ENCODE measurements at regions not wholly inside any gene's neighbourhood (a gene's known extent, or its start where the extent isn't known, plus 50 kb on each side); places are given as distances from the start of the nearest gene placed in this dataset.

- no peak for TF ChIP-seq EZH2phosphoT487 (IDR thresholded peaks at IDR 0.05; ENCODE audit: low read depth, severe bottlenecking, unreplicated experiment)
- TF ChIP-seq EZH2 (IDR thresholded peaks at IDR 0.05; ENCODE audit: borderline replicate concordance): no peak
These were observed 148.8 kb downstream of the KATNIP start for GRCh38 chr16:27698746-27699145.
